ENCODE measurements at regions not wholly inside any gene's neighbourhood (a gene's known extent, or its start where the extent isn't known, plus 50 kb on each side); places are given as distances from the start of the nearest gene placed in this dataset.
"Not testable (repeated sequence)": the region's sequence is repeated elsewhere in the genome, so short reads cannot be mapped to it uniquely, and the experiment has no call there.

DNA sequence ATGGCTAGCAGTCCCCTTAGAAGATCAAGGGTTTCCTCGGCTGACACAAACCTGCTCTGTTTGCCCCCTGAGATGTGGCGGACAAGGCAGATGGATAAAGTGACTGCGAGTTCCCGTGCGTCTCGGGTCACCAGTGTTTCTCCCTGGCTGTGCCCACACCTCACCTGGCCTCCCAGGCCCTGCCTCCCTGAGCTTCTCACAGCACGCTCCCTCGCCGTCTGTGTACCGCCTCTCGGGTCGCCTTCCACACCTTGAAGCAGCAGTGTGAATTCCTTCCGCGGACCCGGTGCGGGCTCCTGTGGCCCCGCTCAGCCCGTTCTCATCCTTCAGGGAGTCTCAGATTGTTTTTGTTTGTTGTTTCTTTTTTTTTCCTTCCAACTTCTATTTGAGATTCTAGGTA lies 172.0 kb upstream of the FOXD4L5 start:
- not testable (repeated sequence) for TF ChIP-seq POLR2A (IDR thresholded peaks at IDR 0.05; ENCODE audit: low read length); GATA1 (IDR thresholded peaks at IDR 0.05; ENCODE audit: low read depth, low read length)
